Keratinocyte (primary cell): ENCODE measurements at regions not wholly inside any gene's neighbourhood (a gene's known extent, or its start where the extent isn't known, plus 50 kb on each side); places are given as distances from the start of the nearest gene placed in this dataset.

Experiments
- DNase-seq: peaks from one replicate; pipeline ENCODE4 v3.0.0-alpha.2; 2011; ENCODE audit warnings: low read depth, missing footprints, low spot score
- FAIRE-seq: peaks from 2 replicates; lab custom pipeline; 2011; peaks lifted over from hg19 to GRCh38; lab: Jason Lieb, UNC
- H2AFZ ChIP-seq: 2 replicates; pipeline ENCODE4 v1.6.0; 2012; ENCODE audit warnings: low read length, control low read depth, inconsistent platforms; ENCODE audit not compliant: control insufficient read depth
- H3K27ac ChIP-seq: 2 replicates; pipeline ENCODE4 v1.5.1; 2011; ENCODE audit warnings: low read length; ENCODE audit not compliant: control insufficient read depth, insufficient read depth
- H3K27me3 ChIP-seq: 3 replicates; pipeline ENCODE4 v1.6.0; 2011; ENCODE audit warnings: low read length; ENCODE audit not compliant: control insufficient read depth, insufficient read depth; ENCODE audit errors: extremely low read depth
- H3K36me3 ChIP-seq, 2 experiments: 2 replicates in 1 of 2; 3 replicates in 1 of 2; pipeline ENCODE4 v1.5.1; 2011; ENCODE audit warnings: low read length in 2 of 2, mild to moderate bottlenecking in 1 of 2; ENCODE audit not compliant: control insufficient read depth in 2 of 2, insufficient read depth in 2 of 2; ENCODE audit errors: extremely low read depth in 1 of 2
- H3K4me1 ChIP-seq: 3 replicates; pipeline ENCODE4 v1.5.1; 2011; ENCODE audit warnings: low read length; ENCODE audit not compliant: control insufficient read depth, insufficient read depth; ENCODE audit errors: extremely low read depth
- H3K4me2 ChIP-seq: 3 replicates; pipeline ENCODE4 v1.6.0; 2011; ENCODE audit warnings: low read depth, low read length; ENCODE audit not compliant: control insufficient read depth, insufficient read depth; ENCODE audit errors: extremely low read depth
- H3K4me3 ChIP-seq, 3 experiments: fragments of 200-600 bp in 1 of 3; sonication (generic) in 1 of 3; 2 replicates in 2 of 3; 3 replicates in 1 of 3; pipeline ENCODE4 v1.5.1; 2011 to 2016; ENCODE audit warnings: low read length in 3 of 3, mild to moderate bottlenecking in 3 of 3, control low read depth in 2 of 3, inconsistent platforms in 1 of 3, low read depth in 1 of 3, mixed read lengths in 1 of 3, mixed run types in 1 of 3, moderate library complexity in 1 of 3; ENCODE audit not compliant: control insufficient read depth in 2 of 3, insufficient read depth in 2 of 3; ENCODE audit errors: extremely low read depth in 1 of 3
- H3K79me2 ChIP-seq: 2 replicates; pipeline ENCODE4 v1.6.0; 2012; ENCODE audit warnings: low read length; ENCODE audit not compliant: control insufficient read depth, insufficient read depth
- H3K9ac ChIP-seq: 3 replicates; pipeline ENCODE4 v1.6.0; 2011; ENCODE audit warnings: low read length; ENCODE audit not compliant: control insufficient read depth, insufficient read depth; ENCODE audit errors: extremely low read depth
- H3K9me1 ChIP-seq: 3 replicates; pipeline ENCODE4 v1.6.0; 2011; ENCODE audit warnings: low read length; ENCODE audit not compliant: control insufficient read depth, insufficient read depth; ENCODE audit errors: extremely low read depth
- H3K9me3 ChIP-seq: 2 replicates; pipeline ENCODE4 v1.5.1; 2012; ENCODE audit warnings: low read depth, low read length; ENCODE audit not compliant: control insufficient read depth
- H4K20me1 ChIP-seq: 3 replicates; pipeline ENCODE4 v1.6.0; 2011; ENCODE audit warnings: low read length; ENCODE audit not compliant: control insufficient read depth, insufficient read depth; ENCODE audit errors: extremely low read depth
- CTCF ChIP-seq, 3 experiments: IDR thresholded peaks in 1 of 3; conservative IDR thresholded peaks in 1 of 3; optimal IDR thresholded peaks in 1 of 3; 2 replicates in 2 of 3; 3 replicates in 1 of 3; pipeline versions ENCODE3 to v1.5.1; 2011; ENCODE audit warnings: low read length in 3 of 3, mild to moderate bottlenecking in 3 of 3, moderate library complexity in 2 of 3, control low read depth in 1 of 3, inconsistent platforms in 1 of 3; ENCODE audit not compliant: insufficient read depth in 2 of 3; ENCODE audit errors: extremely low read depth in 1 of 3
- EZH2 ChIP-seq: IDR thresholded peaks from one replicate; pipeline ENCODE4 v1.6.1; 2012; ENCODE audit warnings: inconsistent platforms, mild to moderate bottlenecking, low read length, moderate library complexity
- dilution Hi-C: fragments of 300-500 bp; cut with MboI; formaldehyde crosslinking; loops from one replicate; pipeline ENCODE4 v1.7.0; 2020; ENCODE audit warnings: low sequenced_read_pairs; ENCODE audit not compliant: extremely low pct_ligation_motif_present

GRCh38 chr17:62907961-62908360 lies 58.1 kb upstream of the TANC2 start:
- Histone ChIP-seq H3K9ac (no peak overlapping the region), H3K27me3 (no peaks in the 10 kb centered on the region), H3K4me2 (no peak overlapping the region), H3K36me3 (no peaks in the 10 kb centered on the region), H3K9me3 (no peaks in the 10 kb centered on the region), H3K9me1 (no peaks in the 10 kb centered on the region), H3K4me3 (no peak overlapping the region), H3K4me1 (no peaks in the 10 kb centered on the region), H2AFZ (no peak overlapping the region), H4K20me1 (no peaks in the 10 kb centered on the region), H3K79me2 (no peaks in the 10 kb centered on the region), H3K27ac (no peak overlapping the region)
- dilution Hi-C loops, result no loop called here
- FAIRE-seq, result no peak
- TF ChIP-seq EZH2 (no peak), CTCF (optimal IDR thresholded peaks at IDR 0.05 in 1 of 3, IDR thresholded peaks at IDR 0.05 in 1 of 3, conservative IDR thresholded peaks at IDR 0.05 in 1 of 3; ENCODE audit: extremely low read depth in 1 of 3, insufficient read depth in 2 of 3, low read length in 3 of 3) (no peak)
- DNase-seq, result no peak

- dilution Hi-C loops, result no loop called here
- Histone ChIP-seq H3K79me2 (no peaks in the 10 kb centered on the region), H3K4me1 (no peaks in the 10 kb centered on the region), H3K36me3 (no peaks in the 10 kb centered on the region), H2AFZ (no peak overlapping the region), H3K9ac (no peak overlapping the region), H3K4me2 (no peak overlapping the region), H3K4me3 (no peak overlapping the region), H4K20me1 (no peaks in the 10 kb centered on the region), H3K9me3 (no peaks in the 10 kb centered on the region), H3K27ac (no peak overlapping the region), H3K9me1 (no peaks in the 10 kb centered on the region), H3K27me3 (no peaks in the 10 kb centered on the region)
- FAIRE-seq, result no peak
- no peak for DNase-seq
- TF ChIP-seq EZH2 (no peak), CTCF (optimal IDR thresholded peaks at IDR 0.05 in 1 of 3, IDR thresholded peaks at IDR 0.05 in 1 of 3, conservative IDR thresholded peaks at IDR 0.05 in 1 of 3; ENCODE audit: extremely low read depth in 1 of 3, insufficient read depth in 2 of 3, low read length in 3 of 3) (no peak)
Measured at GRCh38 chr17:62906881-62907280, 59.2 kb upstream of the TANC2 start.
